HepG2 (cell line): ENCODE measurements at regions not wholly inside any gene's neighbourhood (a gene's known extent, or its start where the extent isn't known, plus 50 kb on each side); places are given as distances from the start of the nearest gene placed in this dataset.

Experiments used
- CBX1 ChIP-seq: IDR thresholded peaks from one replicate; pipeline ENCODE4 v1.6.1; 2016; ENCODE audit warnings: antibody characterized with exemption, low read depth
- HIC2 ChIP-seq: sonication (generic); formaldehyde crosslinking; IDR thresholded peaks from 2 replicates; pipeline ENCODE4 v1.9.0; 2022; ENCODE audit warnings: low read depth, missing genetic modification reagents
- HNF1A ChIP-seq, 2 experiments: sonication (generic) in 1 of 2; formaldehyde crosslinking in 1 of 2; IDR thresholded peaks; 2 replicates each; pipeline versions ENCODE4 v1.4.0 to v1.6.1; 2016 to 2020; ENCODE audit warnings: borderline replicate concordance in 1 of 2, low read depth in 1 of 2, mild to moderate bottlenecking in 1 of 2, missing genetic modification reagents in 1 of 2
- MYC ChIP-seq: sonication (generic); formaldehyde crosslinking; IDR thresholded peaks from 2 replicates; pipeline ENCODE4 v1.9.0; 2021; ENCODE audit warnings: missing genetic modification reagents, borderline replicate concordance
- PBX3 ChIP-seq: sonication (generic); formaldehyde crosslinking; IDR thresholded peaks from 2 replicates; pipeline ENCODE4 v1.8.1; 2023; ENCODE audit warnings: missing genetic modification reagents, inconsistent platforms, borderline replicate concordance
- POLR2AphosphoS5 ChIP-seq: IDR thresholded peaks from 2 replicates; pipeline ENCODE4 v1.6.1; 2012; ENCODE audit warnings: low read depth, low read length
- YY1 ChIP-seq: IDR thresholded peaks from 2 replicates; pipeline ENCODE4 v1.6.1; 2011; ENCODE audit warnings: low read length, low read depth, moderate library complexity, mild to moderate bottlenecking; ENCODE audit not compliant: insufficient read depth, insufficient replicate concordance
- ZNF280D ChIP-seq: sonication (generic); formaldehyde crosslinking; IDR thresholded peaks from 2 replicates; pipeline ENCODE4 v1.5.1; 2020; ENCODE audit warnings: mild to moderate bottlenecking, missing genetic modification reagents
- ZNF292 ChIP-seq: sonication (generic); formaldehyde crosslinking; IDR thresholded peaks from 2 replicates; pipeline ENCODE4 v1.8.1; 2022; ENCODE audit warnings: mild to moderate bottlenecking, low read depth, missing genetic modification reagents, borderline replicate concordance
- ZSCAN21 ChIP-seq: sonication (generic); formaldehyde crosslinking; IDR thresholded peaks from 2 replicates; pipeline ENCODE4 v1.8.0; 2022; ENCODE audit warnings: mild to moderate bottlenecking, missing genetic modification reagents, moderate library complexity, borderline replicate concordance

GRCh38 chr4:14644580-14645282, 357.6 kb upstream of the CPEB2 start:
- TF ChIP-seq YY1: no peak
- TF ChIP-seq CBX1: no peak
- no peak for TF ChIP-seq HIC2 (CRISPR knock-in tag)
- no peak for TF ChIP-seq ZNF280D (CRISPR knock-in tag)
- no peak for TF ChIP-seq HNF1A (IDR thresholded peaks at IDR 0.05; ENCODE audit: low read depth)
- TF ChIP-seq HNF1A (CRISPR knock-in tag; IDR thresholded peaks at IDR 0.05; ENCODE audit: borderline replicate concordance): no peak
- no peak for TF ChIP-seq PBX3
- no peak for TF ChIP-seq MYC
- TF ChIP-seq ZNF292: no peak
- no peak for TF ChIP-seq ZSCAN21 (CRISPR knock-in tag)
- TF ChIP-seq POLR2AphosphoS5: no peak
